IMR-90 (cell line): ENCODE measurements at regions not wholly inside any gene's neighbourhood (a gene's known extent, or its start where the extent isn't known, plus 50 kb on each side); places are given as distances from the start of the nearest gene placed in this dataset.

Source experiments
- ATAC-seq: fragments of 200-7000 bp; cut with Tn5 transposase; 2 replicates; pipeline ENCODE4 v1.9.1; 2020; ENCODE audit warnings: low read depth, mild to moderate bottlenecking, moderate library complexity
- BruUV-seq: library from RNA; stranded (reverse); fragments of 400-500 nt; replicated peaks from 2 replicates; lab custom pipeline; 2021; lab: Mats Ljungman, UMichigan
- CTCF ChIA-PET: fragments of 300-600 bp; formaldehyde crosslinking; extraction: SDS; loops from one replicate; lab custom pipeline; 2021; ENCODE audit warnings: antibody characterized with exemption; lab: Yijun Ruan, JAX
- POLR2A ChIA-PET: fragments of 300-600 bp; sonication (Branson Sonifier 250); formaldehyde crosslinking; loops from one replicate; lab custom pipeline; 2022; ENCODE audit warnings: antibody characterized with exemption; ENCODE audit not compliant: unreplicated experiment; lab: Charles Lee
- DNase-seq: peaks from one replicate; pipeline ENCODE4 v3.0.0; 2013
- H2AFZ ChIP-seq: replicated peaks from 2 replicates; pipeline ENCODE3; 2013; ENCODE audit warnings: low read length, mild to moderate bottlenecking; ENCODE audit not compliant: poor library complexity
- H2AK5ac ChIP-seq: 2 replicates; pipeline ENCODE4 v1.6.1; 2013; ENCODE audit warnings: low read depth, low read length, inconsistent platforms
- H2AK9ac ChIP-seq: replicated peaks from 2 replicates; pipeline ENCODE3; 2013; ENCODE audit warnings: mild to moderate bottlenecking, low read depth, low read length, moderate library complexity; ENCODE audit not compliant: poor library complexity
- H2BK120ac ChIP-seq: 2 replicates; pipeline ENCODE4 v1.6.1; 2013; ENCODE audit warnings: low read depth, low read length, inconsistent platforms
- H2BK15ac ChIP-seq: 3 replicates; pipeline ENCODE4 v1.6.1; 2013; ENCODE audit warnings: low read depth, low read length, inconsistent platforms
- H2BK20ac ChIP-seq: 2 replicates; pipeline ENCODE4 v1.6.1; 2013; ENCODE audit warnings: low read depth, mild to moderate bottlenecking, inconsistent platforms, low read length, moderate library complexity
- H2BK5ac ChIP-seq: 2 replicates; pipeline ENCODE4 v1.6.1; 2013; ENCODE audit warnings: mild to moderate bottlenecking, low read depth, low read length, inconsistent platforms; ENCODE audit not compliant: poor library complexity, severe bottlenecking
- H3K14ac ChIP-seq: replicated peaks from 2 replicates; pipeline ENCODE4 v1.6.1; 2013; ENCODE audit warnings: low read depth, low read length, inconsistent platforms
- H3K18ac ChIP-seq: 2 replicates; pipeline ENCODE4 v1.6.1; 2013; ENCODE audit warnings: low read depth, low read length, control low read depth
- H3K23ac ChIP-seq: 2 replicates; pipeline ENCODE4 v1.6.1; 2013; ENCODE audit warnings: low read depth, low read length, inconsistent platforms
- H3K27ac ChIP-seq: 2 replicates; pipeline ENCODE4 v1.5.1; 2013; ENCODE audit warnings: mild to moderate bottlenecking, control low read depth, low read length; ENCODE audit not compliant: insufficient read depth
- H3K27me3 ChIP-seq: 2 replicates; pipeline ENCODE4 v1.6.1; 2013; ENCODE audit warnings: low read length; ENCODE audit not compliant: control insufficient read depth, insufficient read depth
- H3K36me3 ChIP-seq: 2 replicates; pipeline ENCODE4 v1.6.1; 2013; ENCODE audit warnings: low read length, mixed read lengths; ENCODE audit not compliant: control insufficient read depth, insufficient read depth
- H3K4ac ChIP-seq: 2 replicates; pipeline ENCODE4 v1.6.1; 2013; ENCODE audit warnings: low read depth, low read length, inconsistent platforms
- H3K4me1 ChIP-seq: 2 replicates; pipeline ENCODE4 v1.6.1; 2013; ENCODE audit warnings: low read length, mixed read lengths; ENCODE audit not compliant: control insufficient read depth, insufficient read depth
- H3K4me2 ChIP-seq: 2 replicates; pipeline ENCODE4 v1.6.1; 2013; ENCODE audit warnings: low read depth, mild to moderate bottlenecking, control low read depth, low read length, moderate library complexity
- H3K4me3 ChIP-seq: 2 replicates; pipeline ENCODE4 v1.5.1; 2013; ENCODE audit warnings: low read depth, mild to moderate bottlenecking, control low read depth, low read length, moderate library complexity; ENCODE audit not compliant: insufficient read depth
- H3K56ac ChIP-seq: 2 replicates; pipeline ENCODE4 v1.6.1; 2013; ENCODE audit warnings: low read length, inconsistent platforms; ENCODE audit not compliant: insufficient read depth; ENCODE audit errors: extremely low read depth
- H3K79me1 ChIP-seq, 2 experiments: 2 replicates each; pipeline ENCODE4 v1.6.1; 2013; ENCODE audit warnings: low read length in 2 of 2, inconsistent platforms in 1 of 2, low read depth in 1 of 2
- H3K9ac ChIP-seq: 2 replicates; pipeline ENCODE4 v1.6.1; 2013; ENCODE audit warnings: low read depth, low read length, control low read depth
- H3K9me1 ChIP-seq: 2 replicates; pipeline ENCODE4 v1.6.1; 2013; ENCODE audit warnings: low read length, inconsistent platforms; ENCODE audit not compliant: insufficient read depth
- H3K9me3 ChIP-seq: 2 replicates; pipeline ENCODE4 v1.6.1; 2013; ENCODE audit warnings: low read length; ENCODE audit not compliant: control insufficient read depth, insufficient read depth
- H4K20me1 ChIP-seq: 2 replicates; pipeline ENCODE4 v1.6.1; 2013; ENCODE audit warnings: low read length, inconsistent platforms; ENCODE audit not compliant: insufficient read depth
- H4K5ac ChIP-seq: 2 replicates; pipeline ENCODE4 v1.6.1; 2013; ENCODE audit warnings: mild to moderate bottlenecking, low read depth, low read length, control low read depth
- H4K8ac ChIP-seq, 2 experiments: 2 replicates each; pipeline ENCODE4 v1.6.1; 2013; ENCODE audit warnings: low read depth in 2 of 2, low read length in 2 of 2, control low read depth in 1 of 2, inconsistent platforms in 1 of 2
- H4K91ac ChIP-seq: 2 replicates; pipeline ENCODE4 v1.6.1; 2013; ENCODE audit warnings: low read depth, low read length, inconsistent platforms; ENCODE audit not compliant: insufficient read depth
- CEBPB ChIP-seq: IDR thresholded peaks from 2 replicates; pipeline ENCODE4 v1.6.1; 2012; ENCODE audit warnings: low read depth, low read length, improper control_type of control experiment
- CHD1 ChIP-seq: IDR thresholded peaks from 2 replicates; pipeline ENCODE4 v1.6.1; 2012; ENCODE audit warnings: low read depth, low read length, improper control_type of control experiment
- FOS ChIP-seq: fragments of 150-350 bp; IDR thresholded peaks from 2 replicates; pipeline ENCODE4 v1.6.1; 2016; ENCODE audit warnings: low read depth, low read length
- MAFK ChIP-seq: IDR thresholded peaks from 2 replicates; pipeline ENCODE4 v1.6.1; 2012; ENCODE audit warnings: low read depth, low read length, improper control_type of control experiment
- MXI1 ChIP-seq: IDR thresholded peaks from 2 replicates; pipeline ENCODE4 v1.6.1; 2012; ENCODE audit warnings: low read depth, mild to moderate bottlenecking, low read length, moderate library complexity, borderline replicate concordance
- NFE2L2 ChIP-seq: fragments of 150-350 bp; IDR thresholded peaks from 2 replicates; pipeline ENCODE4 v1.6.1; 2016; ENCODE audit warnings: low read depth, mild to moderate bottlenecking, low read length
- RFX5 ChIP-seq: IDR thresholded peaks from 2 replicates; pipeline ENCODE4 v1.8.0; 2012; ENCODE audit warnings: low read depth, mild to moderate bottlenecking, low read length, moderate library complexity
- SMC3 ChIP-seq: fragments of 150-350 bp; IDR thresholded peaks from 2 replicates; pipeline ENCODE4 v1.6.1; 2016; ENCODE audit warnings: low read depth, mild to moderate bottlenecking, antibody characterized with exemption, low read length, moderate library complexity
- WGBS, 2 experiments: methylation state at CpG; one replicate each; pipeline versions ENCODE4 v1.1.5 to v1.1.7; 2013; ENCODE audit warnings: missing lambda C conversion rate in 2 of 2; ENCODE audit not compliant: insufficient read length in 1 of 2; ENCODE audit errors: extremely low coverage in 2 of 2; 5-methylcytosine and 5-hydroxymethylcytosine counted together
- dilution Hi-C: fragments of 300-500 bp; cut with HindIII; formaldehyde crosslinking; loops from one replicate; pipeline ENCODE4 v1.14.3; 2018; ENCODE audit warnings: low sequenced_read_pairs; ENCODE audit not compliant: unreplicated experiment
- in situ Hi-C: fragments of 300-500 bp; cut with MboI; formaldehyde crosslinking; loops from 3 replicates; pipeline ENCODE4 v1.14.3; 2019; ENCODE audit warnings: low sequenced_read_pairs, inconsistent platforms, mixed read lengths
- intact Hi-C: fragments of 100-400 bp; cut with micrococcal nuclease; formaldehyde crosslinking; loops from 2 replicates; pipeline ENCODE4 v1.10.0; 2022
- TF ChIP-seq, protein P1 (sequence below): fragments of 150-350 bp; IDR thresholded peaks from 2 replicates; pipeline ENCODE4 v1.6.1; 2016; ENCODE audit warnings: low read depth, mild to moderate bottlenecking, low read length, moderate library complexity, borderline replicate concordance

DNA sequence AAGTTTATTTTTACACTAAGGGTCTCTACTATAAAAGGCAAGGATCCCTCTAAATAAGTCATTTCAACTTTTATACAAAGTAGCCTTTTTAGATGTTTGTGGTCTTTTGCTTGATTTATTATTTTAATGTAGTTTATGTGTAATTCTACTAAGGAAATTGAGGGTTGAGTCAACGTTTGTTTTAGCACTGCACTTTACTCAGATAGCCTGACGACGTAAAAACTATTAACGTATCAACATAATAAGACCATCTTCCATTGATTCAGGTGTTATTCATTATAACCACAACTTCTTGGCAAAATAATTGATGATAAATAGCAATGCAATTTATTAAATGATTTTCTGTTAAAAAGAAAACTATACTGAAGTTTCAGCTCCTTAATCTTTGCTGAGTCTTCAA lies 1103.6 kb upstream of the ACVR2A start:
- no peak overlapping the region for H2BK20ac ChIP-seq
- no peak overlapping the region for H2BK5ac ChIP-seq
- ATAC-seq, result no peak
- H2BK15ac ChIP-seq, result no peak overlapping the region
- no peak overlapping the region for H3K4me3 ChIP-seq
- WGBS, 2 experiments, result no CpG with 5 or more reads among the region's 4 CpGs
- H3K14ac ChIP-seq, result no peak overlapping the region
- intact Hi-C loops, result no loop called here
- no peaks in the 10 kb centered on the region for H4K20me1 ChIP-seq
- H2AK9ac ChIP-seq, result no peak overlapping the region
- H2AK5ac ChIP-seq, result no peak overlapping the region
- no peak overlapping the region for H3K56ac ChIP-seq
- no peak overlapping the region for H3K4ac ChIP-seq
- H2AFZ ChIP-seq, result no peak overlapping the region
- H3K27ac ChIP-seq, result no peak overlapping the region
- CTCF ChIA-PET, result no interaction called here
- H3K4me1 ChIP-seq, result no peaks in the 10 kb centered on the region
- no peaks in the 10 kb centered on the region for H3K9me1 ChIP-seq
- DNase-seq, result no peak
- POLR2A ChIA-PET, result no interaction called here
- in situ Hi-C loops, result loop anchor here (10.0 kb wide), 1 partner anchor 1174 kb away; no protein-coding TSS in a partner anchor
- TF ChIP-seq CEBPB (no peak), FOS (no peak), SMC3 (no peak), NFE2L2 (no peak), CHD1 (no peak), MXI1 (no peak), MAFK (no peak), RFX5 (no peak)
- TF ChIP-seq, protein P1, sequence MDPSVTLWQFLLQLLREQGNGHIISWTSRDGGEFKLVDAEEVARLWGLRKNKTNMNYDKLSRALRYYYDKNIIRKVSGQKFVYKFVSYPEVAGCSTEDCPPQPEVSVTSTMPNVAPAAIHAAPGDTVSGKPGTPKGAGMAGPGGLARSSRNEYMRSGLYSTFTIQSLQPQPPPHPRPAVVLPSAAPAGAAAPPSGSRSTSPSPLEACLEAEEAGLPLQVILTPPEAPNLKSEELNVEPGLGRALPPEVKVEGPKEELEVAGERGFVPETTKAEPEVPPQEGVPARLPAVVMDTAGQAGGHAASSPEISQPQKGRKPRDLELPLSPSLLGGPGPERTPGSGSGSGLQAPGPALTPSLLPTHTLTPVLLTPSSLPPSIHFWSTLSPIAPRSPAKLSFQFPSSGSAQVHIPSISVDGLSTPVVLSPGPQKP, result no peak
- no peak overlapping the region for H3K18ac ChIP-seq
- H3K9ac ChIP-seq, result no peak overlapping the region
- H4K5ac ChIP-seq, result no peak overlapping the region
- no peak overlapping the region for H3K23ac ChIP-seq
- H3K9me3 ChIP-seq, result no peaks in the 10 kb centered on the region
- no peaks in the 10 kb centered on the region for H3K79me1 ChIP-seq
- no TSS peak for BruUV-seq
- H3K4me2 ChIP-seq, result no peak overlapping the region
- H4K91ac ChIP-seq, result no peak overlapping the region
- dilution Hi-C loops, result no loop called here
- no peaks in the 10 kb centered on the region for H3K27me3 ChIP-seq
- H4K8ac ChIP-seq, result no peak overlapping the region
- no peak overlapping the region for H2BK120ac ChIP-seq
- H3K36me3 ChIP-seq, result no peaks in the 10 kb centered on the region
